Right atrium auricular region (tissue), 2 donors: ENCODE measurements at regions not wholly inside any gene's neighbourhood (a gene's known extent, or its start where the extent isn't known, plus 50 kb on each side); places are given as distances from the start of the nearest gene placed in this dataset.

Experiments used
- DNase-seq: peaks from one replicate; pipeline ENCODE4 v3.0.0-alpha.2; 2019; ENCODE audit warnings: low spot score
- H3K27ac ChIP-seq, 2 donors: fragments of 200-600 bp; sonication (generic); 1 replicate in 1 of 2; 2 replicates in 1 of 2; pipeline ENCODE4 v1.5.1; 2016 to 2019
- H3K27me3 ChIP-seq, 2 donors: fragments of 200-600 bp; sonication (generic); one replicate each; pipeline versions ENCODE4 v1.5.1 to v1.6.0; 2017 to 2019
- H3K36me3 ChIP-seq: fragments of 200-600 bp; sonication (generic); one replicate; pipeline ENCODE4 v1.5.1; 2016
- H3K4me1 ChIP-seq, 2 donors: fragments of 200-600 bp; sonication (generic); one replicate each; pipeline versions ENCODE4 v1.5.1 to v1.6.0; 2017 to 2019
- H3K4me3 ChIP-seq, 2 donors: fragments of 200-600 bp; sonication (generic); 1 replicate in 1 of 2; 2 replicates in 1 of 2; pipeline ENCODE4 v1.5.1; 2017 to 2019; ENCODE audit warnings: mild to moderate bottlenecking in 1 of 2, moderate library complexity in 1 of 2
- H3K9me3 ChIP-seq, 2 donors: fragments of 200-600 bp; sonication (generic); one replicate each; pipeline ENCODE4 v1.5.1; 2019
- CTCF ChIP-seq, 2 donors: fragments of 200-600 bp; sonication (generic); IDR thresholded peaks; one replicate each; pipeline ENCODE4 v1.5.1; 2019; ENCODE audit warnings: antibody characterized with exemption in 2 of 2

GRCh38 chr4:74541667-74542066 lies 96.7 kb downstream of the AREG start:
- H3K4me3 ChIP-seq = no peak overlapping the region
- H3K27ac ChIP-seq = peak overlapping the region in 1 of 2 donors; percentile 28
- H3K36me3 ChIP-seq = no peaks in the 10 kb centered on the region
- no peaks in the 10 kb centered on the region for H3K9me3 ChIP-seq
- TF ChIP-seq CTCF (IDR thresholded peaks at IDR 0.05) = peak; percentile 13 to 16
- no peak for DNase-seq
- H3K27me3 ChIP-seq = no peaks in the 10 kb centered on the region
- H3K4me1 ChIP-seq = peaks cover 0 to 13% of the 10 kb centered on the region in 2 donors

GRCh38 chr4:74543231-74543781 lies 98.4 kb downstream of the AREG start:
- H3K9me3 ChIP-seq = no peaks in the 10 kb centered on the region
- DNase-seq = no peak
- TF ChIP-seq CTCF (IDR thresholded peaks at IDR 0.05) = no peak
- H3K36me3 ChIP-seq = no peaks in the 10 kb centered on the region
- H3K4me1 ChIP-seq = peaks cover 0 to 13% of the 10 kb centered on the region in 2 donors
- H3K4me3 ChIP-seq = no peak overlapping the region
- no peak overlapping the region for H3K27ac ChIP-seq
- no peaks in the 10 kb centered on the region for H3K27me3 ChIP-seq

- no peak for TF ChIP-seq CTCF (IDR thresholded peaks at IDR 0.05)
- Histone ChIP-seq H3K9me3 (no peaks in the 10 kb centered on the region), H3K27me3 (no peaks in the 10 kb centered on the region), H3K4me1 (peaks cover 0 to 13% of the 10 kb centered on the region in 2 donors), H3K4me3 (no peak overlapping the region), H3K27ac (no peak overlapping the region), H3K36me3 (no peaks in the 10 kb centered on the region)
- no peak for DNase-seq
Measured at GRCh38 chr4:74543983-74544382, 99.0 kb downstream of the AREG start.

- H3K9me3 ChIP-seq = no peaks in the 10 kb centered on the region
- no peaks in the 10 kb centered on the region for H3K27me3 ChIP-seq
- H3K4me3 ChIP-seq = no peak overlapping the region
- no peak for DNase-seq
- no peak overlapping the region for H3K27ac ChIP-seq
- peaks cover 0 to 13% of the 10 kb centered on the region in 2 donors for H3K4me1 ChIP-seq
- TF ChIP-seq CTCF (IDR thresholded peaks at IDR 0.05) = no peak
- H3K36me3 ChIP-seq = no peaks in the 10 kb centered on the region
Measured at GRCh38 chr4:74544655-74545361, 99.9 kb downstream of the AREG start.

- no peaks in the 10 kb centered on the region for H3K27me3 ChIP-seq
- peaks cover 0 to 13% of the 10 kb centered on the region in 2 donors for H3K4me1 ChIP-seq
- no peaks in the 10 kb centered on the region for H3K9me3 ChIP-seq
- TF ChIP-seq CTCF (IDR thresholded peaks at IDR 0.05) = no peak
- no peak overlapping the region for H3K27ac ChIP-seq
- H3K36me3 ChIP-seq = no peaks in the 10 kb centered on the region
- no peak overlapping the region for H3K4me3 ChIP-seq
- peak; percentile 61 for DNase-seq
Measured at GRCh38 chr4:74545448-74545847, 100.5 kb downstream of the AREG start.
